Retinal pigment epithelial cell (primary cell): ENCODE measurements at regions not wholly inside any gene's neighbourhood (a gene's known extent, or its start where the extent isn't known, plus 50 kb on each side); places are given as distances from the start of the nearest gene placed in this dataset.

ENCODE experiments used
- DNase-seq: peaks from one replicate; pipeline ENCODE4 v3.0.0-alpha.2; 2010; ENCODE audit warnings: low read depth
- H3K4me3 ChIP-seq: 2 replicates; pipeline ENCODE4 v1.5.1; 2011; ENCODE audit warnings: mild to moderate bottlenecking, low read length, control low read depth, moderate library complexity
- CTCF ChIP-seq: conservative IDR thresholded peaks from 2 replicates; pipeline ENCODE4 v1.5.1; 2011; ENCODE audit warnings: low read depth, low read length, control low read depth, inconsistent platforms

GRCh38 chr6:33896391-33897188 lies 92.8 kb upstream of the MLN start:
- no peak for DNase-seq
- no peak overlapping the region for H3K4me3 ChIP-seq
- TF ChIP-seq CTCF: no peak

DNA sequence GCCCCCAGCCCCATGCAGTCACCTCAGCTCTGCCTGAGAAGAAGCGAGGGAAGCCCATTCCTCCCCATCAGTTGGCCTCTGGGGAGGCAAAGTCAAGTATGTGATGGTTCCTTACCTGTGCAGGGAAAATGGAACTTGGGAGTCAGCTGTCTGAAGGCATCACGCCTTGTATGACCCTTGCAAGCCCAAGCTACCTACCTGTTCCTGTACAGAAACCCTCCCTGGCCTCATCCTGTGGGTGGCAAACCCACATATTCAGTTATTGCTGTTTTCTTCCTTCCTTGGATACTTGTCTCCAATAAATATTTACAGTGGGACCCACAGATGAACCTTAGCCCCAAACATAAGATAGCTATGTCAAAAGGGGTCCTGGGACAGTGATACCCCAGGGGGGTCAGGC lies 92.2 kb upstream of the MLN start:
- H3K4me3 ChIP-seq: no peak overlapping the region
- no peak for DNase-seq
- TF ChIP-seq CTCF: no peak

DNA sequence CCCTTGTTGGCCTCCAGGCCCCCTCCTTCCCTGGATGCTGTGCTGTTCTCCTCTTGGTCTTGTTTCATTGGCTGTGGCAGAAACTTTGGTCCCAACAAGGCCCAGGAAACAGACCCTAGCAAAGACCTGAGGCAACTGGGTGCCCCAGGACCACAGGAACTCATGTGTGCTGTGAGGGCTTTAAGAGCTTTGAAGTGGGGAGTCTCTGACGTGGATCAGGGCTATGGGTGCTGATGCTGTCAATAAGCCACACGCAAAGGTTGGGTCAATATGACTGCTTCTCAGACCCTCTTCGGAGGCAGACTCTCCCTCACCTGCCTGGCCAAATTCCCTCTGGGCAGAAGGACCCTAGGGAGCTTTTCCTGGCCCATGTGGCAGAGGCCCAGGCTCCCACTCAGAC lies 91.5 kb upstream of the MLN start:
- no peak for DNase-seq
- no peak for TF ChIP-seq CTCF
- no peak overlapping the region for H3K4me3 ChIP-seq

GRCh38 chr6:33894438-33894837 lies 90.6 kb upstream of the MLN start:
- no peak for DNase-seq
- no peak overlapping the region for H3K4me3 ChIP-seq
- TF ChIP-seq CTCF: no peak

DNA sequence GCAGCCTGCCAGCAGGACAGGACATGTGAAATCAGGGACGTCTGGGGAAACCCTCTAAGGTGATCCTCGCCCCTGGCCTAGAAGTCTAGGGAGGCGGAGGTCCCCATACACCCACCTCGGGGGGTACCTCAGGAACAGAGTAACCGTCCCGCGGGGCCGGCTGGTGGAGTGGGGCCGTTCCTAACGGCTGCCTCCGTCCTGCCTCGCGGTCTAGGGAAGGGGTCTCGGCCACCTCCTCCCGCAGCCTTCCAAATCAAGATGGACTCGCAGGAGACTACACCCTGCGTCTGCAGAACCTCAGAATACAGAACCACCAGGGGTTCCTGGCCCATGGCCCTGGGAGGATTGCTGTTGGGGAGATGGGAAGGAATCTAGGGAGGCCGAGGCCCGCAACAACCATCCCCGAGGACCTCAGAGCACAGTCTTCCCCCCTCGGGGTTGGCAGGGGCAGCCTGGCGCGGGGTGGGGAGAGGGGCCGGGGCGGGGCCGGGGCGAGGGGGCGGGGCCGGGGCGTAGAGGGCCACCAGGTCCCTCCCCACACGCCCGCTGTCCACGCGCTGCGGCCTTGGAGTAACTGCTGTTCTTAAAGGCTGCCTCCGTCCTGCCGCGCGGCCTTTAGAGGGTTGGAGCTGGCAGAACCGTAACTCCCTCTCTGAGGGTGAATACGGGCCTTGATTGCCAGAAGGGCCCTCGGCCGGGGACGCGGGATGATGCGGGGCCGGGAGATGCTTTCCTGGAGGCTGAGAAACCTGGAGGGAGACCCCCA lies 89.0 kb upstream of the MLN start:
- DNase-seq: no peak
- H3K4me3 ChIP-seq: no peak overlapping the region
- no peak for TF ChIP-seq CTCF

DNA sequence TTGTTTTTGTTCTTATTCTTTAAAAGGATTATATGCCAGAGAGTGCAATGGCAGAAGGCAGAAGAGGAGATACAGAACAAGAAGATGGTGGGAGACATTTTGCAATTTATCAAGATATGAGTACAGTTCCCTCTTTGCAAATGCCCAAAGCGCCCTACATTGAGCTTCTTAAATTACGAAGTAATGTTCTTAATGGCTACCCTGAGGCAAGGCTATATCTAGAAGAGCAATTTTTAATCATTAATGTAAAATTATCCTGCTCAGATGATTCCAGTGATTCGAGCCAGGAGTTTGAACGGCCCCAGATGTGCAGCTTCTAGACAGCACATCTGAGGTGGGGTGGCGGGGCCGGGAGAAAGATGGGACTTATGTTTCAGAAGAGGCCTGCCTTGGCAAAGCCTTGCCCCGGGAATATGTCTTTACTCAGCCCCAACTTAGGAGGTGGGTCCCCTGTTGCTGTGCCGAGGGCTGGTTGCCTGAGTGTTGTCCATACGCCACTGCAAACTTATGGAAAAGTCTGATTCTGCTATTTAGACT lies 84.9 kb upstream of the MLN start:
- DNase-seq: no peak
- TF ChIP-seq CTCF: no peak
- H3K4me3 ChIP-seq: no peak overlapping the region
